ENCODE measurements at regions not wholly inside any gene's neighbourhood (a gene's known extent, or its start where the extent isn't known, plus 50 kb on each side); places are given as distances from the start of the nearest gene placed in this dataset.

- no peaks in the 10 kb centered on the region for H3K4me1 ChIP-seq
- peaks cover 6% of the 10 kb centered on the region; the same call in 1 of the 3 replicates for H3K9me3 ChIP-seq
- TF ChIP-seq SREBF2 (IDR thresholded peaks at IDR 0.05) (no peak), EHMT2 (IDR thresholded peaks at IDR 0.05; ENCODE audit: low read depth) (no peak), POLR2A (IDR thresholded peaks at IDR 0.05; ENCODE audit: low read length) (no peak)
- TF ChIP-seq, protein P1, sequence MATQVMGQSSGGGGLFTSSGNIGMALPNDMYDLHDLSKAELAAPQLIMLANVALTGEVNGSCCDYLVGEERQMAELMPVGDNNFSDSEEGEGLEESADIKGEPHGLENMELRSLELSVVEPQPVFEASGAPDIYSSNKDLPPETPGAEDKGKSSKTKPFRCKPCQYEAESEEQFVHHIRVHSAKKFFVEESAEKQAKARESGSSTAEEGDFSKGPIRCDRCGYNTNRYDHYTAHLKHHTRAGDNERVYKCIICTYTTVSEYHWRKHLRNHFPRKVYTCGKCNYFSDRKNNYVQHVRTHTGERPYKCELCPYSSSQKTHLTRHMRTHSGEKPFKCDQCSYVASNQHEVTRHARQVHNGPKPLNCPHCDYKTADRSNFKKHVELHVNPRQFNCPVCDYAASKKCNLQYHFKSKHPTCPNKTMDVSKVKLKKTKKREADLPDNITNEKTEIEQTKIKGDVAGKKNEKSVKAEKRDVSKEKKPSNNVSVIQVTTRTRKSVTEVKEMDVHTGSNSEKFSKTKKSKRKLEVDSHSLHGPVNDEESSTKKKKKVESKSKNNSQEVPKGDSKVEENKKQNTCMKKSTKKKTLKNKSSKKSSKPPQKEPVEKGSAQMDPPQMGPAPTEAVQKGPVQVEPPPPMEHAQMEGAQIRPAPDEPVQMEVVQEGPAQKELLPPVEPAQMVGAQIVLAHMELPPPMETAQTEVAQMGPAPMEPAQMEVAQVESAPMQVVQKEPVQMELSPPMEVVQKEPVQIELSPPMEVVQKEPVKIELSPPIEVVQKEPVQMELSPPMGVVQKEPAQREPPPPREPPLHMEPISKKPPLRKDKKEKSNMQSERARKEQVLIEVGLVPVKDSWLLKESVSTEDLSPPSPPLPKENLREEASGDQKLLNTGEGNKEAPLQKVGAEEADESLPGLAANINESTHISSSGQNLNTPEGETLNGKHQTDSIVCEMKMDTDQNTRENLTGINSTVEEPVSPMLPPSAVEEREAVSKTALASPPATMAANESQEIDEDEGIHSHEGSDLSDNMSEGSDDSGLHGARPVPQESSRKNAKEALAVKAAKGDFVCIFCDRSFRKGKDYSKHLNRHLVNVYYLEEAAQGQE (IDR thresholded peaks at IDR 0.05) = no peak
- FAIRE-seq (no peak), ATAC-seq (no peak), DNase-seq (ENCODE audit: low read depth in 1 of 2, low spot score in 1 of 2) (no peak)
- CTCF ChIA-PET = interaction anchor here (0.7 to 1.2 kb wide), 2 partner anchors 9 to 224 kb away, joined by 3 read pairs; no protein-coding TSS in a partner anchor
- H3K4me2 ChIP-seq = no peak overlapping the region
- POLR2A ChIA-PET = no interaction called here
- H3K4me3 ChIP-seq = no peak overlapping the region
- no peak overlapping the region for H3K27ac ChIP-seq
- WGBS (ENCODE audit: missing lambda C conversion rate) = 2% methylated on average over 2 of the region's 2 CpGs
Measured at GRCh38 chr10:28139138-28139537, 140.3 kb upstream of the ODAD2 start.

- Histone ChIP-seq H3K4me3 (no peak overlapping the region), H3K4me2 (no peak overlapping the region), H3K27ac (no peak overlapping the region), H3K9me3 (peaks cover 6% of the 10 kb centered on the region; the same call in 1 of the 3 replicates), H3K4me1 (no peaks in the 10 kb centered on the region)
- CTCF ChIA-PET = interaction anchor here (1.2 kb wide), 1 partner anchor 55 kb away, joined by 3 read pairs; no protein-coding TSS in a partner anchor
- POLR2A ChIA-PET = no interaction called here
- WGBS (ENCODE audit: missing lambda C conversion rate) = 51% methylated on average over 1 of the region's 1 CpG
- TF ChIP-seq FOSL2 (IDR thresholded peaks at IDR 0.05) = no peak
- peak; percentile 64 for TF ChIP-seq FOSL2 (CRISPR knock-in tag; IDR thresholded peaks at IDR 0.05)
- no peak for TF ChIP-seq RNF2 (IDR thresholded peaks at IDR 0.05; ENCODE audit: borderline replicate concordance, low read depth)
- ATAC-seq = no peak
- no peak for FAIRE-seq
- DNase-seq (ENCODE audit: low read depth in 1 of 2, low spot score in 1 of 2) = no peak
Measured at GRCh38 chr10:28137907-28138880, 139.3 kb upstream of the ODAD2 start.

- no peak for TF ChIP-seq HDAC2 (IDR thresholded peaks at IDR 0.05)
- TF ChIP-seq MYC (IDR thresholded peaks at IDR 0.05; ENCODE audit: borderline replicate concordance, low read length) = no peak
- no peak for TF ChIP-seq NPAS2 (CRISPR knock-in tag; IDR thresholded peaks at IDR 0.05; ENCODE audit: borderline replicate concordance)
- TF ChIP-seq, protein P2, sequence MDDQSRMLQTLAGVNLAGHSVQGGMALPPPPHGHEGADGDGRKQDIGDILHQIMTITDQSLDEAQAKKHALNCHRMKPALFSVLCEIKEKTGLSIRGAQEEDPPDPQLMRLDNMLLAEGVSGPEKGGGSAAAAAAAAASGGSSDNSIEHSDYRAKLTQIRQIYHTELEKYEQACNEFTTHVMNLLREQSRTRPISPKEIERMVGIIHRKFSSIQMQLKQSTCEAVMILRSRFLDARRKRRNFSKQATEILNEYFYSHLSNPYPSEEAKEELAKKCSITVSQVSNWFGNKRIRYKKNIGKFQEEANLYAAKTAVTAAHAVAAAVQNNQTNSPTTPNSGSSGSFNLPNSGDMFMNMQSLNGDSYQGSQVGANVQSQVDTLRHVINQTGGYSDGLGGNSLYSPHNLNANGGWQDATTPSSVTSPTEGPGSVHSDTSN (IDR thresholded peaks at IDR 0.05) = no peak
- TF ChIP-seq ZNF302 (CRISPR knock-in tag; IDR thresholded peaks at IDR 0.05) = no peak
- no peak for TF ChIP-seq RCOR1 (IDR thresholded peaks at IDR 0.05; ENCODE audit: low read depth, low read length)
- TF ChIP-seq CHD2 (IDR thresholded peaks at IDR 0.05; ENCODE audit: low read length, partially characterized antibody) = no peak
- TF ChIP-seq GATA3 (IDR thresholded peaks at IDR 0.05; ENCODE audit: borderline replicate concordance) = no peak
- ChIA-PET POLR2A (no interaction called here), CTCF (interaction anchor here (1.2 kb wide), 1 partner anchor 9 kb away, joined by 4 read pairs; no protein-coding TSS in a partner anchor)
- ATAC-seq (no peak), DNase-seq (ENCODE audit: low read depth in 1 of 2, low spot score in 1 of 2) (no peak), FAIRE-seq (no peak)
- H3K27ac ChIP-seq = no peak overlapping the region
- no peak overlapping the region for H3K4me3 ChIP-seq
- no peaks in the 10 kb centered on the region for H3K4me1 ChIP-seq
- H3K9me3 ChIP-seq = peaks cover 6% of the 10 kb centered on the region; the same call in 1 of the 3 replicates
- no peak overlapping the region for H3K4me2 ChIP-seq
Measured at GRCh38 chr10:28135258-28135657, 136.4 kb upstream of the ODAD2 start.
